ENCODE measurements at regions not wholly inside any gene's neighbourhood (a gene's known extent, or its start where the extent isn't known, plus 50 kb on each side); places are given as distances from the start of the nearest gene placed in this dataset.

DNA sequence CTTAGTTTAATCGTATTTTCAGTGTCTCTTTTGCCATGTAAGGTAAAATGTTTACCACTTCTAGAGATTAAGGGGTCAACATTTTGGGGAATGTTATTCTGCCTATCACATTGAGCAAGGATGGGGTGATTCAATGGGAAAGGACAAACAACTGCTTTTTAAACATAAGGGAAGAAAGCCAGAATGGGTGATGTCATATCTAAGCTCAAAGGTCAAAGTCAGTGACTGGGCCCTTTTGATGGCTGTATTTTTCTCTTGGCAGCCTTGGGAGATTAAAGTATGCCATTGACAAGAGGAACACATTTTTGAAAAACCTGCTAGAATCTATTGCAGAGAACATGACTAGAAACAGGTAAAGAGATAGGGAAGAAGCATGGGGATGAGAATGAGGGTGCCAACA, 477.3 kb upstream of the IRAK1BP1 start:
- no peak for DNase-seq (ENCODE audit: low spot score)

GRCh38 chr6:78397499-78397898, 469.9 kb upstream of the IRAK1BP1 start:
- DNase-seq (ENCODE audit: low spot score), result no peak

DNA sequence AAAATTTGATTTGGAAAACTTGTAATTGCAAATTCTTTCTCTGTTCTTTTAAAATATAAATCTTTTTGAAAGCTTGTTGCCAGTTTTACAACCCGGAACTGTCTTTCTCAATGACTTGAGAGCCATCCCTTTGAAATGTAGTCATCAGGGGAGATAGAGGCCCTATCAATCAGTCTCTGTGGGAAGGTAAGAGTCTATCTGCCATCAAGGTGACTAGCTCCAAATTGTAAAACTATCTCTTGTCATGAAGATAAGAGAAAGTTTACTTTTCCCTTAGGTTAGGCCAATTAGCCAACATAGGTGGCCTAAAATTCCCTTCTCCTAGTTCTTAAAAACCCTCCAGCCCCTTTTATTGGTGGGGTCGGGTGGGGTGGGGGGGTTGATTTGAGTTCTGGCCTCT, 469.1 kb upstream of the IRAK1BP1 start:
- DNase-seq (ENCODE audit: low spot score), result no peak

GRCh38 chr6:78400076-78400475, 467.3 kb upstream of the IRAK1BP1 start:
- DNase-seq (ENCODE audit: low spot score), result no peak

DNA sequence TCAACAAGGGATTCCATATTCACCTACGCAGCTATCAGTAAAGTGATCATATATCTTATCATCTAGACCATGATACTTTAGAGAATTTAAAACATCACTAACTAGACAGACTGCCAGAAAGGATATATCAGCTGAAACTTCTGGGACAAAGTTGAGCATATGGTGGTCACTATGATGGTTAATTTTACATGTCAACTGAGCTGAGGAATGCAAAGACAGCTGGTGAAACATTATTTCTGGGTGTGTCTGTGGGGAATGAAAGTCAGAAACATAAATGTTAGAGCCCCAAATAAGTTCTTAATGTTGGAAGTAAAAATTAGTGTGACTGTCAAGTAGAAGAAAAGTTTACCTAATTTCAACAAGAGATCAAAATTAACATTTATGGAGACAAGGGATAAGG, 440.0 kb upstream of the IRAK1BP1 start:
- DNase-seq (ENCODE audit: low spot score), result no peak

GRCh38 chr6:78430521-78430920, 436.8 kb upstream of the IRAK1BP1 start:
- no peak for DNase-seq (ENCODE audit: low spot score)

- no peak for DNase-seq (ENCODE audit: low spot score)
Measured at GRCh38 chr6:78435671-78436070, 431.7 kb upstream of the IRAK1BP1 start.

GRCh38 chr6:78436335-78436734, 431.0 kb upstream of the IRAK1BP1 start:
- DNase-seq (ENCODE audit: low spot score), result peak; percentile 10

DNA sequence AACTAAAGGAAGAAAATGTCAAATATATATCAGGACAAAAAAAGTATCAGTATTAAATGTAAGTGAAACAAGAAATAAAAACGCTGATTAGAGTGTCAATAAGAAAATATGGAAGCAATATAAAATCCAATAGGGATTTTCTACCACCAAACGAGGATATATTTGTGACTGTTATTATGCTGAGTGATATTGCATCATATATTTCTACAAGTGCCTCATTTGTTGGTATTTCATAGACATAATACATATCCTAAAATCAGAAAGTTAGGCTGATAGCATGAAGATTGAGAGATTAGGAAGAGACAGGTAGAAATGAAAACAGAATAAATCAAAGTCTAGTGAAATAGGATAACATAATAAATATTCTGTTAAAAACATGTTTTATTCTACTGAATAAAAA, 429.2 kb upstream of the IRAK1BP1 start:
- no peak for DNase-seq (ENCODE audit: low spot score)

- DNase-seq (ENCODE audit: low spot score), result no peak
Measured at GRCh38 chr6:78460711-78461110, 406.6 kb upstream of the IRAK1BP1 start.

GRCh38 chr6:78462728-78463127, 404.6 kb upstream of the IRAK1BP1 start:
- no peak for DNase-seq (ENCODE audit: low spot score)

DNA sequence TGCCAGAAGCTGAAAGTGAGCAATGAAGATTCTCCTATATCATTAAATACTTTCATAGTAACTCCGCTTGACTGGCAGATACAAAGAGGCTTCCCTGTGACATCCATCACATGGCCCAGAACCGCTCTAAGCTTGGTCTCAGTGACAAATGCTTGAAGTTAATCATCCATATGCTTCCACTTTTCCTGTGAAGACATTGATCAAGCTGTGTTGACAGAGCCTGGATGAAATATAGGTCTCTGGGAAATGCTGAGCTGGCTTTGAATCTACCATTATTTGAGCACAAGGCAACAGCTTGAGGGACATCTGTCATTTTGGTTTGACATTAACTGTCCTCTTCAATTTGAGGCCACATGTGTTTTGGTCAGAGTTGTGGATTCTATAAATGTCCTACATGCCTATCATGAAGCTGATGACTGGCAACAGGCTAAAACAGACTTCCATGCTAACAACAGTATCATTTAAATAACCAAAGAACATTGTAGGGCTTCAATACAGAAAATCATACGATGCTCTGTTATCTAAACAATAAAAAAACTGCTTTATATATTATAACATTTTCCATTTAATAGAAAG, 402.2 kb upstream of the IRAK1BP1 start:
- no peak for DNase-seq (ENCODE audit: low spot score)

GRCh38 chr6:78476561-78476960, 390.8 kb upstream of the IRAK1BP1 start:
- no peak for DNase-seq (ENCODE audit: low spot score)

DNA sequence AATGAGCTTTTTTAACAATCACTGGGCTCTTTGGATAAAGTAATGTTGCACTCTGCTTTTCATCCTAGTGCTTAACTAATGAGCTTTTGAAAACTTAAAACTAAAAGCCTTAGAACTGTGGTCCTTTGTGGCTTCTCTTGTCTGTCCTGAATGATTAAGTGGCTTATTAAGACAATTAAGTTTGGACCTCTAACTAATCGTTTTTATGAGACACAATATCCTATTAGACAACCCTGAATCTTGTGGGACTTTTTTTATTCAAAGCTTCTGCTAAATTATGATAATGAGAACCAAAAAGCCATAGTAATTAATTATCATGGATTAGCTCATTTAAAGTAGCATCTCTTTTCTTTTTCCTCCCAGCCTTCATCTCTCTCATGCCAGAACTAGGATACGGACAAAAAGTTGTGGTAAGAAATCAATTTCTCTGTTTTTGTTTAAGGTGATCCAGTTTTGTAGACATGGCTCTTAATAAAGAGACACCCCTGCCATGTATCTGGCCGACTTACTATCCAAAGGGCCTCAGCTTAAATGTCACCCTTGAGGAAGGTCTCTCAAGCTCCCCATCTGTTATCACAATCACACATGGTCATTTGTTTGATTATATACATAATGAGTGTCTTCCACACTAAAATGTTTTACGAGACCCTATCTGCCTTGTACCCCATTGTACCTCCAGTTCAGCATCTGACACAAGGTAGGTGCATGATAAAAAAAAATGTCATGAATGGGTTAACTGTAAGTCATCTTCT, 384.4 kb upstream of the IRAK1BP1 start:
- DNase-seq (ENCODE audit: low spot score), result no peak

DNA sequence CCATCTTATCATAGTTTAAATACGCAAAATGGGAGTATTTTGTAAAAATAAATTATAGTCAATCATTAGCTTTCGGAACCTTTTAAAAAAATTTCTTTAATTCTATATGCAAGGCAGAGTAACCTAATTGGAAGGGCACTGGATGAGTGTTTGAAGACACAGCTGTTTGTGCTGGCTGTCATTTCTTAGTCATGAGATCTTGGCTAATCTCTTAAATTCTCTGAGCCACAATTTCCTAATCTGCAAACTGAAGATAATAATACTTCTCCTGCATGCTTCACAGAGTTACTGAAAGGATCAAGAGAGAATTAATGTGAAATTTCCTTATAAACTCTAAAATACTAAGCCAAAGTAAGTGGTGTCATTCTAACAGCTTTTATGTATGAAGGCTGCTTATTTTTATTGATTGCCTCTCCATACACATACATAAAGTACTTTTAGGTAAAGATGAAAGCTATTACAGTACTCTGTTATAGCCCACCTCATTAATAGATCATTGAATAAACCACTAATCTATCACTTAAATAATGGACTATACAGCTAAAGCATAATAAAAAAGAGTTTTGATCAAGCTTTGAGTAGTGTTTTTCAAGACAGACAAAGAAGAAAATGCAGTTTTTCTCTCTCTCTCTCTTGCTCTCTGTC, 383.7 kb upstream of the IRAK1BP1 start:
- no peak for DNase-seq (ENCODE audit: low spot score)

DNA sequence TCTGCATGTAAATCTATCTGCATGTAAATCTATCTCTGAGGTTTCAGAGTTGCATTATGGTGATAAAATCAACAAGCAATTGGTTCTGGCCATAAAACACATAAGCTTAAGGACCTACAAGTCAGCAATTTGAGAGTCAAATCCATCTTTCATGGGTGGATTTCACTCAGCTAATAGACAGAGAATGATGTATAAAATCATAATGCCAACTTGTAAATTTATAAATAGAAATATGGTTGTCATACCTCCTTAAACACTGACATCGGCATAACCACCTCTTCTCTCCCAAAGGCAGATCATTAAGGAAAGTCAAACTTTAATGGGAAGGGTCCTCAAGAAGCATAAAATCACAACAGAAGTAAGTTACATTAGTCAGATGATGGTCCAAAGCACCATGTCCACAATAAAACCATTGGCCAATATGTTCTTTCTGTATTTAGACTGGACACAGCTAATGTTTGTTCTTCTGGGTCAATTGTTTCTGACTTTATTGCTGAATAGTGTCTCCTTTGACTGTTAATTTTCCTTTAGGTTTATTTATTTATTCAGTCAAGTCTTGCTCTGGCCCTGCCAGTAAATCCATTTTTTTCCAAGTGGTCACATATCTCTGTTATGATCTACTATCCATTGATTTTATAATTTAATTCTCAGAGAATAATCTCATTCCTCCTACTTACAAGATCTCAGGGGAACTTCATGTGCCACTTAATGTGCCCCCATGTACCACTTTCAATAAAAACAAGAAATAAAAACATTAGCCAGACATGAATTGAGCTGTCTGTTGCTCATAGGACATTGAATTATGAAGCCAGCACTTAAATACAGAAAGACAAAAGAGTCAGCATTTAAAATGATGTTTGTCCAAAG, 382.9 kb upstream of the IRAK1BP1 start:
- no peak for DNase-seq (ENCODE audit: low spot score)

DNA sequence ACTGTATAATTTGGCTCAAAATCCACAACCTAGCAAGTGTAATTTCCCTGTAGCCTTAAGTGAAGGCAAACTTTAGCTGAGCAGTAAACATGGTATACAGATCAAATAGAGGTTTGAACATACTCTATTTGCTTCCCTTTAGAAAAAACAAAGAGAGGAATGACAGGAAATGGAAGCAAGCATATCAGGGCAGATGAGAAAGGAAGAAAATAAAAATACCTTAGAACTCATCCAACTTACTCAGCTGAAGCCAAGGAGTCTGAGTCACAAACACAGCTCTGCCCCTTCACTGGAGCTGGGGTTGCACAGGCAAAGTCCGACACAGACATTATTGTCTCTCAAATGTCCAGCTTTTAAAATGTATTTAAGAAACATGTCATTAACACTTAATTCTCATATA, 379.9 kb upstream of the IRAK1BP1 start:
- DNase-seq (ENCODE audit: low spot score), result no peak

DNA sequence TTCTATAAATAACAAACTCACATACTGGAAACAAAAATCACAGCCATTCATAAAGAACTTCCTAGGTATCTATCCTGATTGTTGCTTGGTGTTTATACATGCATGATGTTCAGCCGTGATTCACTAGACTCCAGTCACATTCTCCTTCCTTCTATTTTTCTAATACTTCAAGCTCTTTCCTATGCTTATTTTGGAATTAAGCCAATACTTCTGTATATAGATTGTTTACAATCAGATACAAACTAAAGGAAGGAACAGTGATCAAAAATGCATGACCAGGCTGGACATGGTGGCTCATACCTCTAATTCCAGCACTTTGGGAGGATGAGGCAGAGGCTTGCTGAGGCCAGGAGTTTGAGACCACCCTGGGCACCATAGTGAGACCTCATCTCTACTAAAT, 377.5 kb upstream of the IRAK1BP1 start:
- no peak for DNase-seq (ENCODE audit: low spot score)

GRCh38 chr6:78492351-78493017, 374.9 kb upstream of the IRAK1BP1 start:
- no peak for DNase-seq (ENCODE audit: low spot score)

GRCh38 chr6:78500299-78501089, 366.9 kb upstream of the IRAK1BP1 start:
- DNase-seq (ENCODE audit: low spot score), result no peak

DNA sequence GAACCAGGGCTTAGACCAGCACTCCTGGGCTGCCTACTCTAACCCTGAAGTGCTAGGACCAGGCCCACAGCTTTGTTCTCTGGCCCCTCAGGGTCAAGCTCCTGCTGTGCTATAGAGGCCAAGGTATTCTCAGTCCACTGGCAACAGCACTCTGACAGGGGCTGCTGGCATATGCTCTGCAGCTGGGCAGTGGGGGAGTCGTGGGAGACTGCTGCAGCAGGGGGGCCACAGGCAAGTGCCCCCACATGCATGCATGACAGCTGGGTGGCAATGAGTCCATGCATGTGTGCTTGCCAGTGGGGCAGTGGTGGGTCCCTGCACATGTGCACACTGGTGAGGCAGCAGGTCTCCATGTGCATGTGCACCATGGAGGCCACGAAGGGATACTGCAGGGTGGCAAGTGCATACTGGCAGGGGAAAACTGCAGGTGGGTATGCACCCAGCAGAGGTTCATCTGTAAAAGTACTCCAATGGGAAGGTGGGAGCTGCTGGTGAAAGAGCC, 364.9 kb upstream of the IRAK1BP1 start:
- DNase-seq (ENCODE audit: low spot score), result no peak
